ENCODE measurements at regions not wholly inside any gene's neighbourhood (a gene's known extent, or its start where the extent isn't known, plus 50 kb on each side); places are given as distances from the start of the nearest gene placed in this dataset.

DNA sequence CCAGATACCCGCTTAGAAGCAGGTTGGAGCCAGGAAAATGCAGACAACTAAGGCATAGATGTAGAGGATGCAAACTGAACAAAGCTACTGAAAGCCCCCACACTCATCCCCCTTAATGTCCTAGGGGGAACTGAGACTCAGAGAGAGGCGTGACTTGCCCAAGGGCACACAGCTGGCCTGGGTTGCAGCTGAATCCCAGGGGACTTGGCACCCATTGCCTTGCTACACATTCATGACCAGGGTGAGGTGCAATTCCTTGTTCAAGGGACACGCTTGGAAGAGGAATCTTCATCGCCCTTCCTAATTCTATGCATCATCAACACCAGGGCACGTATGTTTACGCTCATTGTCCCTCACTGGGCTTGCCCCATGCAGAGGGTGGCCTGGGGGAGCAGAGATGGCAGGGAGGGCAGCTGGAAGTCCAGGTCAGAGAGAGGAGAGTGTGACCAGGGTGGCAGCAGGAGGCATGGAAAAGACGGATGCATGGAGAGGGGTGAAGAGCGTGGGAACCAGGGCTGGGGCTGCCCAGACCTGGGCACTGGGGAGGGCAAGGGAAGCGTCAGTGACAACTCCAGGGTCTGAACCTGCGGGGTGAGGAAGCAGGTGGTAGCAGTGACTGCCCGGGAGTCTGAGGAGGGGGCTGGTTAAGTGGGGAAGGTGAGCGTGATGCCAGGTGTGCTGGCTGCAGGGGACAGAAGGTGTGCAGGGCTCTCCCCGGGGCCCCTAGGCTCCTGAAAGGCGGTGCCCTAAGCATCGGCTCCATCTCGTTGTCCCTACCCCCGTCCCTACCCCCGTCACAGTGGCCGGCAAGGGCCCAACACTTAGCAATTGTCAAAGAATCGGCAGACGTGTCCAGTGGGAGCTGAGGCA lies 267.1 kb upstream of the TNRC6C start:
- ChIA-PET POLR2A (no interaction called here), CTCF (interaction anchor here (0.6 kb wide), 1 partner anchor 577 kb away, joined by 3 read pairs; no protein-coding TSS in a partner anchor)
- ATAC-seq (no peak), DNase-seq (ENCODE audit: low spot score) (no peak)
- H3K4me1 Mint-ChIP-seq: peaks cover 41% of the 10 kb centered on the region
- TF ChIP-seq, protein P1, sequence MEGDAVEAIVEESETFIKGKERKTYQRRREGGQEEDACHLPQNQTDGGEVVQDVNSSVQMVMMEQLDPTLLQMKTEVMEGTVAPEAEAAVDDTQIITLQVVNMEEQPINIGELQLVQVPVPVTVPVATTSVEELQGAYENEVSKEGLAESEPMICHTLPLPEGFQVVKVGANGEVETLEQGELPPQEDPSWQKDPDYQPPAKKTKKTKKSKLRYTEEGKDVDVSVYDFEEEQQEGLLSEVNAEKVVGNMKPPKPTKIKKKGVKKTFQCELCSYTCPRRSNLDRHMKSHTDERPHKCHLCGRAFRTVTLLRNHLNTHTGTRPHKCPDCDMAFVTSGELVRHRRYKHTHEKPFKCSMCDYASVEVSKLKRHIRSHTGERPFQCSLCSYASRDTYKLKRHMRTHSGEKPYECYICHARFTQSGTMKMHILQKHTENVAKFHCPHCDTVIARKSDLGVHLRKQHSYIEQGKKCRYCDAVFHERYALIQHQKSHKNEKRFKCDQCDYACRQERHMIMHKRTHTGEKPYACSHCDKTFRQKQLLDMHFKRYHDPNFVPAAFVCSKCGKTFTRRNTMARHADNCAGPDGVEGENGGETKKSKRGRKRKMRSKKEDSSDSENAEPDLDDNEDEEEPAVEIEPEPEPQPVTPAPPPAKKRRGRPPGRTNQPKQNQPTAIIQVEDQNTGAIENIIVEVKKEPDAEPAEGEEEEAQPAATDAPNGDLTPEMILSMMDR (IDR thresholded peaks at IDR 0.05): no peak
- TF ChIP-seq ZNF423 (CRISPR knock-in tag; IDR thresholded peaks at IDR 0.05) (no peak), FOXJ3 (CRISPR knock-in tag; IDR thresholded peaks at IDR 0.05; ENCODE audit: borderline replicate concordance) (no peak), FOXP1 (CRISPR knock-in tag; IDR thresholded peaks at IDR 0.05; ENCODE audit: borderline replicate concordance) (no peak), CBFB (CRISPR knock-in tag; IDR thresholded peaks at IDR 0.05; ENCODE audit: low read depth) (no peak), GABPB1 (CRISPR knock-in tag; IDR thresholded peaks at IDR 0.05) (no peak), JUN (CRISPR knock-in tag; IDR thresholded peaks at IDR 0.05) (no peak)
- TF ChIP-seq, protein P2, sequence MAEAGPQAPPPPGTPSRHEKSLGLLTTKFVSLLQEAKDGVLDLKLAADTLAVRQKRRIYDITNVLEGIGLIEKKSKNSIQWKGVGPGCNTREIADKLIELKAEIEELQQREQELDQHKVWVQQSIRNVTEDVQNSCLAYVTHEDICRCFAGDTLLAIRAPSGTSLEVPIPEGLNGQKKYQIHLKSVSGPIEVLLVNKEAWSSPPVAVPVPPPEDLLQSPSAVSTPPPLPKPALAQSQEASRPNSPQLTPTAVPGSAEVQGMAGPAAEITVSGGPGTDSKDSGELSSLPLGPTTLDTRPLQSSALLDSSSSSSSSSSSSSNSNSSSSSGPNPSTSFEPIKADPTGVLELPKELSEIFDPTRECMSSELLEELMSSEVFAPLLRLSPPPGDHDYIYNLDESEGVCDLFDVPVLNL (CRISPR knock-in tag; IDR thresholded peaks at IDR 0.05; ENCODE audit: borderline replicate concordance, low read depth): no peak
- TF ChIP-seq, protein P3, sequence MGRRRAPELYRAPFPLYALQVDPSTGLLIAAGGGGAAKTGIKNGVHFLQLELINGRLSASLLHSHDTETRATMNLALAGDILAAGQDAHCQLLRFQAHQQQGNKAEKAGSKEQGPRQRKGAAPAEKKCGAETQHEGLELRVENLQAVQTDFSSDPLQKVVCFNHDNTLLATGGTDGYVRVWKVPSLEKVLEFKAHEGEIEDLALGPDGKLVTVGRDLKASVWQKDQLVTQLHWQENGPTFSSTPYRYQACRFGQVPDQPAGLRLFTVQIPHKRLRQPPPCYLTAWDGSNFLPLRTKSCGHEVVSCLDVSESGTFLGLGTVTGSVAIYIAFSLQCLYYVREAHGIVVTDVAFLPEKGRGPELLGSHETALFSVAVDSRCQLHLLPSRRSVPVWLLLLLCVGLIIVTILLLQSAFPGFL (CRISPR knock-in tag; IDR thresholded peaks at IDR 0.05; ENCODE audit: borderline replicate concordance): no peak
- TF ChIP-seq, protein P4, sequence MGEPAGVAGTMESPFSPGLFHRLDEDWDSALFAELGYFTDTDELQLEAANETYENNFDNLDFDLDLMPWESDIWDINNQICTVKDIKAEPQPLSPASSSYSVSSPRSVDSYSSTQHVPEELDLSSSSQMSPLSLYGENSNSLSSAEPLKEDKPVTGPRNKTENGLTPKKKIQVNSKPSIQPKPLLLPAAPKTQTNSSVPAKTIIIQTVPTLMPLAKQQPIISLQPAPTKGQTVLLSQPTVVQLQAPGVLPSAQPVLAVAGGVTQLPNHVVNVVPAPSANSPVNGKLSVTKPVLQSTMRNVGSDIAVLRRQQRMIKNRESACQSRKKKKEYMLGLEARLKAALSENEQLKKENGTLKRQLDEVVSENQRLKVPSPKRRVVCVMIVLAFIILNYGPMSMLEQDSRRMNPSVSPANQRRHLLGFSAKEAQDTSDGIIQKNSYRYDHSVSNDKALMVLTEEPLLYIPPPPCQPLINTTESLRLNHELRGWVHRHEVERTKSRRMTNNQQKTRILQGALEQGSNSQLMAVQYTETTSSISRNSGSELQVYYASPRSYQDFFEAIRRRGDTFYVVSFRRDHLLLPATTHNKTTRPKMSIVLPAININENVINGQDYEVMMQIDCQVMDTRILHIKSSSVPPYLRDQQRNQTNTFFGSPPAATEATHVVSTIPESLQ (CRISPR knock-in tag; IDR thresholded peaks at IDR 0.05): no peak
- TF ChIP-seq, protein P5, sequence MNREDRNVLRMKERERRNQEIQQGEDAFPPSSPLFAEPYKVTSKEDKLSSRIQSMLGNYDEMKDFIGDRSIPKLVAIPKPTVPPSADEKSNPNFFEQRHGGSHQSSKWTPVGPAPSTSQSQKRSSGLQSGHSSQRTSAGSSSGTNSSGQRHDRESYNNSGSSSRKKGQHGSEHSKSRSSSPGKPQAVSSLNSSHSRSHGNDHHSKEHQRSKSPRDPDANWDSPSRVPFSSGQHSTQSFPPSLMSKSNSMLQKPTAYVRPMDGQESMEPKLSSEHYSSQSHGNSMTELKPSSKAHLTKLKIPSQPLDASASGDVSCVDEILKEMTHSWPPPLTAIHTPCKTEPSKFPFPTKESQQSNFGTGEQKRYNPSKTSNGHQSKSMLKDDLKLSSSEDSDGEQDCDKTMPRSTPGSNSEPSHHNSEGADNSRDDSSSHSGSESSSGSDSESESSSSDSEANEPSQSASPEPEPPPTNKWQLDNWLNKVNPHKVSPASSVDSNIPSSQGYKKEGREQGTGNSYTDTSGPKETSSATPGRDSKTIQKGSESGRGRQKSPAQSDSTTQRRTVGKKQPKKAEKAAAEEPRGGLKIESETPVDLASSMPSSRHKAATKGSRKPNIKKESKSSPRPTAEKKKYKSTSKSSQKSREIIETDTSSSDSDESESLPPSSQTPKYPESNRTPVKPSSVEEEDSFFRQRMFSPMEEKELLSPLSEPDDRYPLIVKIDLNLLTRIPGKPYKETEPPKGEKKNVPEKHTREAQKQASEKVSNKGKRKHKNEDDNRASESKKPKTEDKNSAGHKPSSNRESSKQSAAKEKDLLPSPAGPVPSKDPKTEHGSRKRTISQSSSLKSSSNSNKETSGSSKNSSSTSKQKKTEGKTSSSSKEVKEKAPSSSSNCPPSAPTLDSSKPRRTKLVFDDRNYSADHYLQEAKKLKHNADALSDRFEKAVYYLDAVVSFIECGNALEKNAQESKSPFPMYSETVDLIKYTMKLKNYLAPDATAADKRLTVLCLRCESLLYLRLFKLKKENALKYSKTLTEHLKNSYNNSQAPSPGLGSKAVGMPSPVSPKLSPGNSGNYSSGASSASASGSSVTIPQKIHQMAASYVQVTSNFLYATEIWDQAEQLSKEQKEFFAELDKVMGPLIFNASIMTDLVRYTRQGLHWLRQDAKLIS (CRISPR knock-in tag; IDR thresholded peaks at IDR 0.05; ENCODE audit: borderline replicate concordance): no peak
- TF ChIP-seq, protein P6, sequence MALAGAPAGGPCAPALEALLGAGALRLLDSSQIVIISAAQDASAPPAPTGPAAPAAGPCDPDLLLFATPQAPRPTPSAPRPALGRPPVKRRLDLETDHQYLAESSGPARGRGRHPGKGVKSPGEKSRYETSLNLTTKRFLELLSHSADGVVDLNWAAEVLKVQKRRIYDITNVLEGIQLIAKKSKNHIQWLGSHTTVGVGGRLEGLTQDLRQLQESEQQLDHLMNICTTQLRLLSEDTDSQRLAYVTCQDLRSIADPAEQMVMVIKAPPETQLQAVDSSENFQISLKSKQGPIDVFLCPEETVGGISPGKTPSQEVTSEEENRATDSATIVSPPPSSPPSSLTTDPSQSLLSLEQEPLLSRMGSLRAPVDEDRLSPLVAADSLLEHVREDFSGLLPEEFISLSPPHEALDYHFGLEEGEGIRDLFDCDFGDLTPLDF (CRISPR knock-in tag; IDR thresholded peaks at IDR 0.05): no peak
- TF ChIP-seq, protein P7, sequence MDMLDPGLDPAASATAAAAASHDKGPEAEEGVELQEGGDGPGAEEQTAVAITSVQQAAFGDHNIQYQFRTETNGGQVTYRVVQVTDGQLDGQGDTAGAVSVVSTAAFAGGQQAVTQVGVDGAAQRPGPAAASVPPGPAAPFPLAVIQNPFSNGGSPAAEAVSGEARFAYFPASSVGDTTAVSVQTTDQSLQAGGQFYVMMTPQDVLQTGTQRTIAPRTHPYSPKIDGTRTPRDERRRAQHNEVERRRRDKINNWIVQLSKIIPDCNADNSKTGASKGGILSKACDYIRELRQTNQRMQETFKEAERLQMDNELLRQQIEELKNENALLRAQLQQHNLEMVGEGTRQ (CRISPR knock-in tag; IDR thresholded peaks at IDR 0.05): no peak
- no peak overlapping the region for H3K27ac Mint-ChIP-seq
- peaks cover 32% of the 10 kb centered on the region for H3K27me3 Mint-ChIP-seq (ENCODE audit: low read depth)
- H3K36me3 Mint-ChIP-seq: no peaks in the 10 kb centered on the region
- no peak overlapping the region for H3K4me3 Mint-ChIP-seq
- H3K9me3 Mint-ChIP-seq: no peaks in the 10 kb centered on the region

Measured in WTC11 (cell line).